ENCODE measurements at regions not wholly inside any gene's neighbourhood (a gene's known extent, or its start where the extent isn't known, plus 50 kb on each side); places are given as distances from the start of the nearest gene placed in this dataset.

DNA sequence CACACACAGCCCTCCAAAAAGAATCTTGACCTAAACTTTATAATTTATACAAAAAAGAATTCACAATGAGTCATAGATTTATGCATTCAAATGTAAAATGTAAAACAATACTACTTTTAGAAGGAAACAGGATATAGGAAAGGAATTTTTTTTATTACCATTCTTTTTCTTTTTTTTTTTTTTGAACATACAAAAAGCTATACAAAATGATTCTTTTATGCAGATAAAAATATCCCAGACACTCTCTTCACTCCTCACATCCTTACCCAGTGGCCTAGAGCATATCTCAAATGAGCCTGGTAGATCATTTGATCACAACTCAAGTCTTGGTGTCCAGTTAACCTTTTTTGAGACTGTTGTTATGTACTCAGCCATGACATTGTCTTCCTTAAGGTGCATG, 307.3 kb upstream of the KLF3 start:
- H2AFZ ChIP-seq (ENCODE audit: low read length), result no peak overlapping the region
- H3K4me1 ChIP-seq (ENCODE audit: insufficient read depth, low read length), result no peaks in the 10 kb centered on the region
- DNase-seq (ENCODE audit: low spot score) (no peak), FAIRE-seq (no peak), ATAC-seq (no peak)
- no peak overlapping the region for H3K4me3 ChIP-seq (replicated peaks in 1 of 3; ENCODE audit: insufficient read depth in 1 of 3, low read depth in 2 of 3, low read length in 3 of 3)
- H3K27me3 ChIP-seq (ENCODE audit: control insufficient read depth in 1 of 2, insufficient read depth in 2 of 2, low read length in 2 of 2), result no peaks in the 10 kb centered on the region
- no TSS peak for BruUV-seq (replicated peaks)
- no peaks in the 10 kb centered on the region for H3K79me2 ChIP-seq (ENCODE audit: insufficient read depth, low read length)
- no peaks in the 10 kb centered on the region for H3K36me3 ChIP-seq (replicated peaks in 1 of 2; ENCODE audit: control insufficient read depth in 1 of 2, insufficient read depth in 2 of 2, low read length in 2 of 2)
- H3K9ac ChIP-seq (ENCODE audit: insufficient read depth, low read depth, low read length), result no peak overlapping the region
- TF ChIP-seq ATM (IDR thresholded peaks at IDR 0.05; ENCODE audit: borderline replicate concordance) (no peak), TAF1 (CRISPR knock-in tag; IDR thresholded peaks at IDR 0.05) (no peak), JDP2 (CRISPR knock-in tag; IDR thresholded peaks at IDR 0.05; ENCODE audit: borderline replicate concordance) (no peak), TCF7L2 (IDR thresholded peaks at IDR 0.05; ENCODE audit: low read depth, low read length) (no peak), MIER2 (CRISPR knock-in tag; IDR thresholded peaks at IDR 0.05) (no peak), DR1 (CRISPR knock-in tag; IDR thresholded peaks at IDR 0.05) (no peak), SIX1 (CRISPR knock-in tag; IDR thresholded peaks at IDR 0.05; ENCODE audit: borderline replicate concordance) (no peak), RORA (CRISPR knock-in tag; IDR thresholded peaks at IDR 0.05) (no peak), ZNF136 (CRISPR knock-in tag; IDR thresholded peaks at IDR 0.05; ENCODE audit: low read depth) (no peak), ZNF776 (CRISPR knock-in tag; IDR thresholded peaks at IDR 0.05) (no peak), ZBTB42 (CRISPR knock-in tag; IDR thresholded peaks at IDR 0.05) (no peak)
- TF ChIP-seq, protein P1, sequence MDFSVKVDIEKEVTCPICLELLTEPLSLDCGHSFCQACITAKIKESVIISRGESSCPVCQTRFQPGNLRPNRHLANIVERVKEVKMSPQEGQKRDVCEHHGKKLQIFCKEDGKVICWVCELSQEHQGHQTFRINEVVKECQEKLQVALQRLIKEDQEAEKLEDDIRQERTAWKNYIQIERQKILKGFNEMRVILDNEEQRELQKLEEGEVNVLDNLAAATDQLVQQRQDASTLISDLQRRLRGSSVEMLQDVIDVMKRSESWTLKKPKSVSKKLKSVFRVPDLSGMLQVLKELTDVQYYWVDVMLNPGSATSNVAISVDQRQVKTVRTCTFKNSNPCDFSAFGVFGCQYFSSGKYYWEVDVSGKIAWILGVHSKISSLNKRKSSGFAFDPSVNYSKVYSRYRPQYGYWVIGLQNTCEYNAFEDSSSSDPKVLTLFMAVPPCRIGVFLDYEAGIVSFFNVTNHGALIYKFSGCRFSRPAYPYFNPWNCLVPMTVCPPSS (IDR thresholded peaks at IDR 0.05), result no peak
- TF ChIP-seq, protein P2, sequence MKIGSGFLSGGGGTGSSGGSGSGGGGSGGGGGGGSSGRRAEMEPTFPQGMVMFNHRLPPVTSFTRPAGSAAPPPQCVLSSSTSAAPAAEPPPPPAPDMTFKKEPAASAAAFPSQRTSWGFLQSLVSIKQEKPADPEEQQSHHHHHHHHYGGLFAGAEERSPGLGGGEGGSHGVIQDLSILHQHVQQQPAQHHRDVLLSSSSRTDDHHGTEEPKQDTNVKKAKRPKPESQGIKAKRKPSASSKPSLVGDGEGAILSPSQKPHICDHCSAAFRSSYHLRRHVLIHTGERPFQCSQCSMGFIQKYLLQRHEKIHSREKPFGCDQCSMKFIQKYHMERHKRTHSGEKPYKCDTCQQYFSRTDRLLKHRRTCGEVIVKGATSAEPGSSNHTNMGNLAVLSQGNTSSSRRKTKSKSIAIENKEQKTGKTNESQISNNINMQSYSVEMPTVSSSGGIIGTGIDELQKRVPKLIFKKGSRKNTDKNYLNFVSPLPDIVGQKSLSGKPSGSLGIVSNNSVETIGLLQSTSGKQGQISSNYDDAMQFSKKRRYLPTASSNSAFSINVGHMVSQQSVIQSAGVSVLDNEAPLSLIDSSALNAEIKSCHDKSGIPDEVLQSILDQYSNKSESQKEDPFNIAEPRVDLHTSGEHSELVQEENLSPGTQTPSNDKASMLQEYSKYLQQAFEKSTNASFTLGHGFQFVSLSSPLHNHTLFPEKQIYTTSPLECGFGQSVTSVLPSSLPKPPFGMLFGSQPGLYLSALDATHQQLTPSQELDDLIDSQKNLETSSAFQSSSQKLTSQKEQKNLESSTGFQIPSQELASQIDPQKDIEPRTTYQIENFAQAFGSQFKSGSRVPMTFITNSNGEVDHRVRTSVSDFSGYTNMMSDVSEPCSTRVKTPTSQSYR (CRISPR knock-in tag; IDR thresholded peaks at IDR 0.05; ENCODE audit: borderline replicate concordance), result no peak
- TF ChIP-seq, protein P3, sequence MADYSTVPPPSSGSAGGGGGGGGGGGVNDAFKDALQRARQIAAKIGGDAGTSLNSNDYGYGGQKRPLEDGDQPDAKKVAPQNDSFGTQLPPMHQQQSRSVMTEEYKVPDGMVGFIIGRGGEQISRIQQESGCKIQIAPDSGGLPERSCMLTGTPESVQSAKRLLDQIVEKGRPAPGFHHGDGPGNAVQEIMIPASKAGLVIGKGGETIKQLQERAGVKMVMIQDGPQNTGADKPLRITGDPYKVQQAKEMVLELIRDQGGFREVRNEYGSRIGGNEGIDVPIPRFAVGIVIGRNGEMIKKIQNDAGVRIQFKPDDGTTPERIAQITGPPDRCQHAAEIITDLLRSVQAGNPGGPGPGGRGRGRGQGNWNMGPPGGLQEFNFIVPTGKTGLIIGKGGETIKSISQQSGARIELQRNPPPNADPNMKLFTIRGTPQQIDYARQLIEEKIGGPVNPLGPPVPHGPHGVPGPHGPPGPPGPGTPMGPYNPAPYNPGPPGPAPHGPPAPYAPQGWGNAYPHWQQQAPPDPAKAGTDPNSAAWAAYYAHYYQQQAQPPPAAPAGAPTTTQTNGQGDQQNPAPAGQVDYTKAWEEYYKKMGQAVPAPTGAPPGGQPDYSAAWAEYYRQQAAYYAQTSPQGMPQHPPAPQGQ (CRISPR knock-in tag; IDR thresholded peaks at IDR 0.05; ENCODE audit: borderline replicate concordance), result no peak
- TF ChIP-seq, protein P4, sequence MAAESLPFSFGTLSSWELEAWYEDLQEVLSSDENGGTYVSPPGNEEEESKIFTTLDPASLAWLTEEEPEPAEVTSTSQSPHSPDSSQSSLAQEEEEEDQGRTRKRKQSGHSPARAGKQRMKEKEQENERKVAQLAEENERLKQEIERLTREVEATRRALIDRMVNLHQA (CRISPR knock-in tag; IDR thresholded peaks at IDR 0.05), result no peak
- POLR2A ChIA-PET, result no interaction called here
- no peak overlapping the region for H3K4me2 ChIP-seq (ENCODE audit: low read depth, low read length)
- H3K27ac ChIP-seq (ENCODE audit: extremely low read length, insufficient read depth, low read length), result no peak overlapping the region
- H4K20me1 ChIP-seq (ENCODE audit: insufficient read depth, low read length), result no peaks in the 10 kb centered on the region
- in situ Hi-C loops (cut with HindIII; ENCODE audit: extremely low pct_ligation_motif_present, low pct_unique_long_range_greater_than_20kb), result no loop called here
- intact Hi-C loops (cut with micrococcal nuclease; ENCODE audit: unreplicated experiment), result no loop called here
- CTCF ChIA-PET (ENCODE audit: low intra/inter-chr PET ratio, low total read pairs), result no interaction called here
- no peaks in the 10 kb centered on the region for H3K9me3 ChIP-seq (ENCODE audit: low read length)
